ENCODE measurements at regions not wholly inside any gene's neighbourhood (a gene's known extent, or its start where the extent isn't known, plus 50 kb on each side); places are given as distances from the start of the nearest gene placed in this dataset.
"Not testable (repeated sequence)": the region's sequence is repeated elsewhere in the genome, so short reads cannot be mapped to it uniquely, and the experiment has no call there.

DNA sequence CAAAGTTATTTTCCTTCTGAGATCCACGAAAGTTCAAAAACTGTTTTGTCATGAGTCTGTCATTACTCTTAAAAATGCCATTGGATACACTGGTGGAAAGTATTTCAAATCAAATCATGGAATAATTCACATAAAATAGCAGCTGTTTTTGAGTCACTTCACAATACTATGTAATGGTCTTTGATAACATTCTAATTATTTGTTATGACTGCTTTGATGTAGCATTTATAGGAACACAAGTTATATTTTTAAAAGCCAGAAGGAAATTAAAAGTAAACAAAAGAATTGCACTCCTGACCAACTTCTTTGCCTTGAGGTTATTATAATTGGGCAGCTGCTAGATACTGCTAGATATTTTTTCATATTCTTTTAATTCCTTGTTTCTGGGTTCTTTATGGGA, 473.2 kb downstream of the CCER1 start:
- no peak overlapping the region for H3K4me3 ChIP-seq (ENCODE audit: low read depth, low read length)
- TF ChIP-seq CTCF (conservative IDR thresholded peaks at IDR 0.05; ENCODE audit: low read depth, low read length): no peak
- DNase-seq (ENCODE audit: low read depth): no peak

DNA sequence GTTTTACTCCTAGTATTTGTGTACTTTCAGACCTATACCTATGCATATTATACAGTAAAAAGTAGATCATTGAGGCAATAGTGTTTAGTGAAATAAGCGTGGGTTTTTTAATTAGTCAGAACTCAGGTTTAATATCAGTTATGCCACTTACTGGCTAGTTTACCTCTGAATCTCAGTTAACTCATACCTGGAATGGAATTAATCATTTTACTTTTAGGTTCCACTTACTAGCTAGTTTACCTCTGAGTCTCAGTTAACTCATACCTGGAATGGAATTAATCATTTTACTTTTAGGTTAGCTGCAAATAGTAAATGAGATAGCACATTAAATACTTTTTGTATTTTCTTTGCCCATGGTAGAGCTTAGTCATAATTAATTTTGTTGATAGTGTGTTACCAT, 475.7 kb downstream of the CCER1 start:
- no peak for TF ChIP-seq CTCF (conservative IDR thresholded peaks at IDR 0.05; ENCODE audit: low read depth, low read length)
- no peak overlapping the region for H3K4me3 ChIP-seq (ENCODE audit: low read depth, low read length)
- no peak for DNase-seq (ENCODE audit: low read depth)

DNA sequence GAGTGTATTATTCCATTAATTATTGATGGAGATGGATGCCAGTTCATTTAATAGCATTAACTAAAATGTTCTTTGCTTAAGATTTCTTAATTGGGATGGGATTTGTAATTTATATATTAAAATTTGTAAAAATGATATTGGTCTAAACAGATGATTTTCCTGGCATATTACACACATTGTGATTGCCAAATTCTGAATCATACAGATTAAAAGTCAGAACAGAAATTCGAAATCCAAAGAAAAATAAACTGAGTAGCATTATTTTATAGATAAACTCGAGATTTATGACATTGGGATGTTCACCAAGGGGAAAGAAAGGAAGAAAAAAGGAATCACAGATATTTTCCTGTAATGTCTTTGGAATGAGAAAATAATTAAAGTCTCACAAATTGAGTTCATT, 481.1 kb downstream of the CCER1 start:
- no peak overlapping the region for H3K4me3 ChIP-seq (ENCODE audit: low read depth, low read length)
- no peak for DNase-seq (ENCODE audit: low read depth)
- no peak for TF ChIP-seq CTCF (conservative IDR thresholded peaks at IDR 0.05; ENCODE audit: low read depth, low read length)

DNA sequence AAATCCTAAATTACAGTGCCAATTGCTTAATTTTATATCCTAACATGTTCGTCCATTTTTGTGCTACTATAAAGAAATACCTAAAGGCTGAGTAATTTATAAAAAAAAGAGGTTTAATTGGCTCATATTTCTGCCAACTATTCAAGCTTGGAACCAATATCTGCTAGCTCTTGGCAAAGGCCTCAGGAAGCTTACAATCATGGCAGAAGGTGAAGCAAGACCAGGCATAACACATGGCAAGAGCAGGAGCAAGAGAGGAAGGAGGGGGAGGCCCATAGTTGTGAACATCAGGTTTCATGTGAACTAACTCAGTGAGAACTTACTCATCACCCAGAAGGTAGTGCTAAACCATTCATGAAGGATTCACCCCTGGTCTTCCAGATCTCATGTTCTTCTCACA, 494.3 kb downstream of the CCER1 start:
- H3K4me3 ChIP-seq (ENCODE audit: low read depth, low read length): no peak overlapping the region
- DNase-seq (ENCODE audit: low read depth): no peak
- no peak for TF ChIP-seq CTCF (conservative IDR thresholded peaks at IDR 0.05; ENCODE audit: low read depth, low read length)

GRCh38 chr12:90456248-90456647, 498.7 kb downstream of the CCER1 start:
- TF ChIP-seq CTCF (conservative IDR thresholded peaks at IDR 0.05; ENCODE audit: low read depth, low read length): no peak
- H3K4me3 ChIP-seq (ENCODE audit: low read depth, low read length): no peak overlapping the region
- DNase-seq (ENCODE audit: low read depth): no peak

- H3K4me3 ChIP-seq (ENCODE audit: low read depth, low read length): no peak overlapping the region
- TF ChIP-seq CTCF (conservative IDR thresholded peaks at IDR 0.05; ENCODE audit: low read depth, low read length): no peak
Measured at GRCh38 chr12:90455756-90456155, 499.2 kb downstream of the CCER1 start.

DNA sequence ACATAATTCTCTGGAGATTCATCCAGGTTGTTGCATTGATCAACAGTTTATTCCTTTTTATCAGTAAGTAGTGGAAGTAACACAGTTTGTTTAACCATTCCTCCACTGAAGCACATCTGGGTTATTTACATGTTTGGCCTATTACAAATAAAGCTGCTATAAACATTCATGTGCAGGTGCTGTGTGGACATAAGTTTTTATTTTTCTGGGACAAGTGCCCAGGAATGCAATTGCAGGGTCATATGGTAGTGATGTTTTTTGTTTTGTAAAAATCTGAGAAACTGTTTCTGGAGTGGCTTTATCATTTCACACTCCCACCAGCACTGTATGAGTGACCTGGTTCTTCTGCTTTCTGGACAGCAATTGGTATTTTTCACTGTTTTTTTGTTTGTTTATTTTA, 505.4 kb downstream of the CCER1 start:
- DNase-seq (ENCODE audit: low read depth): no peak
- H3K4me3 ChIP-seq (ENCODE audit: low read depth, low read length): no peak overlapping the region
- no peak for TF ChIP-seq CTCF (conservative IDR thresholded peaks at IDR 0.05; ENCODE audit: low read depth, low read length)

More at GRCh38 chr12:90455756-90456155, 499.2 kb downstream of the CCER1 start:
- DNase-seq (ENCODE audit: low read depth): no peak

GRCh38 chr12:90443466-90443865, 511.5 kb downstream of the CCER1 start:
- DNase-seq (ENCODE audit: low read depth); H3K4me3 ChIP-seq (ENCODE audit: low read depth, low read length): not testable (repeated sequence)

All from epithelial cell of proximal tubule (primary cell).